ENCODE measurements at regions not wholly inside any gene's neighbourhood (a gene's known extent, or its start where the extent isn't known, plus 50 kb on each side); places are given as distances from the start of the nearest gene placed in this dataset.

- H3K4me3 Mint-ChIP-seq: no peak overlapping the region
- peaks cover 13% of the 10 kb centered on the region for H3K36me3 Mint-ChIP-seq
- TF ChIP-seq CTCF (IDR thresholded peaks at IDR 0.05): no peak
- Histone ChIP-seq H3K36me3 (ENCODE audit: control insufficient read depth, insufficient read depth, low read length) (no peaks in the 10 kb centered on the region), H3K27me3 (ENCODE audit: control insufficient read depth, insufficient read depth, low read length) (no peaks in the 10 kb centered on the region), H3K9me3 (ENCODE audit: control insufficient read depth, insufficient read depth, low read length) (no peaks in the 10 kb centered on the region), H3K4me1 (ENCODE audit: control insufficient read depth, insufficient read depth, low read length) (no peaks in the 10 kb centered on the region), H3K27ac (ENCODE audit: low read length) (no peak overlapping the region), H3K4me3 (ENCODE audit: low read length) (no peak overlapping the region)
- H3K9me3 Mint-ChIP-seq: peaks cover 0 to 8% of the 10 kb centered on the region in 2 donors
- WGBS (ENCODE audit: insufficient coverage): 89% methylated on average over 8 of the region's 8 CpGs
- DNase-seq (no peak), ATAC-seq (peak in 1 of 3 donors; percentile 14)
- H3K27ac Mint-ChIP-seq: no peak overlapping the region
- intact Hi-C loops (cut with micrococcal nuclease): no loop called here
- no peaks in the 10 kb centered on the region for H3K4me1 Mint-ChIP-seq
- H3K27me3 Mint-ChIP-seq (ENCODE audit: low read depth in 2 of 2): peaks cover 0 to 4% of the 10 kb centered on the region in 2 donors
Observed at GRCh38 chr10:44439239-44439957, 54.5 kb upstream of the CXCL12 start.

DNA sequence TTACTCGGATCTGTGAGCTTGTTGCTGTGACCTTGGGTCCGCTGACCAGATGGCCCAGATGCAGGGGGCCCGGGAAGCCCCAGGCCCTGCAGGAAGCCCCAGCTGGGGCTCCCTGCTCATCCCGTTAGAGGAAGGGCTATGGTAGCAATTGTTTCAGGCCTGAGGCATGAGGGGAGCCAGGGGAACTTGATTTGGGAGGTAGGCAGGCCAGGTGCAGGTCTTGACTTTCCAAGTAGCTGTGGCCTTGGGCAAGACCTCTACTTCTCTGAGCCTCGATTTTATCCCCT, 55.0 kb upstream of the CXCL12 start:
- Mint-ChIP-seq H3K36me3 (peaks cover 15% of the 10 kb centered on the region), H3K27ac (no peak overlapping the region), H3K4me1 (no peaks in the 10 kb centered on the region), H3K9me3 (peaks cover 2 to 9% of the 10 kb centered on the region in 2 donors), H3K27me3 (ENCODE audit: low read depth in 2 of 2) (peaks cover 0 to 4% of the 10 kb centered on the region in 2 donors), H3K4me3 (no peak overlapping the region)
- intact Hi-C loops (cut with micrococcal nuclease): no loop called here
- no peak for TF ChIP-seq CTCF (IDR thresholded peaks at IDR 0.05)
- Histone ChIP-seq H3K4me3 (ENCODE audit: low read length) (no peak overlapping the region), H3K27ac (ENCODE audit: low read length) (no peak overlapping the region), H3K27me3 (ENCODE audit: control insufficient read depth, insufficient read depth, low read length) (no peaks in the 10 kb centered on the region), H3K36me3 (ENCODE audit: control insufficient read depth, insufficient read depth, low read length) (no peaks in the 10 kb centered on the region), H3K9me3 (ENCODE audit: control insufficient read depth, insufficient read depth, low read length) (no peaks in the 10 kb centered on the region), H3K4me1 (ENCODE audit: control insufficient read depth, insufficient read depth, low read length) (no peaks in the 10 kb centered on the region)
- no peak for ATAC-seq
- 79% methylated on average over 5 of the region's 5 CpGs for WGBS (ENCODE audit: insufficient coverage)
- DNase-seq: no peak

DNA sequence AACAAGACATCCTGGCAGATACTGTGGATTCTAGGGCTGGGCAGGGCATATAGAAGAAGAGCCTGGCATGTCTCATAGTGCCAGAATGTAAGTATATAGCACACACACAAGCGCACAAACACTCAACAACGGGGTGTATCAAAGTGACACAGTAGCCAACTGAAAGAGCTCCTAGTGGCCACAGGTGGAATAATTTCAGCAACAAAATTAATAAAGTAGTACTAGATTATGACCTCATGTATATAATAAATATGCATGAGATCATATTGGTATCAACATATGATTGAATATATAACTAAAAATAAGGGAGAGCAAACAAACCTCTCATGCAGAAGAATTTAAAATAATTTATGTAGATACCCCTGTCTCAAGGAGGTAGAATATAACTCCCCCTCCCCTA, 72.4 kb upstream of the CXCL12 start:
- Histone ChIP-seq H3K9me3 (ENCODE audit: control insufficient read depth, insufficient read depth, low read length) (peaks cover 3% of the 10 kb centered on the region), H3K27ac (ENCODE audit: low read length) (no peak overlapping the region), H3K36me3 (ENCODE audit: control insufficient read depth, insufficient read depth, low read length) (no peaks in the 10 kb centered on the region), H3K4me1 (ENCODE audit: control insufficient read depth, insufficient read depth, low read length) (no peaks in the 10 kb centered on the region), H3K27me3 (ENCODE audit: control insufficient read depth, insufficient read depth, low read length) (no peaks in the 10 kb centered on the region), H3K4me3 (ENCODE audit: low read length) (no peak overlapping the region)
- no peak for TF ChIP-seq CTCF (IDR thresholded peaks at IDR 0.05)
- DNase-seq (no peak), ATAC-seq (no peak)
- Mint-ChIP-seq H3K36me3 (no peaks in the 10 kb centered on the region), H3K4me3 (no peak overlapping the region), H3K4me1 (no peaks in the 10 kb centered on the region), H3K27me3 (ENCODE audit: low read depth in 2 of 2) (peaks cover 0 to 8% of the 10 kb centered on the region in 2 donors), H3K27ac (no peak overlapping the region), H3K9me3 (peaks cover 2 to 3% of the 10 kb centered on the region in 2 donors)
- WGBS (ENCODE audit: insufficient coverage): 100% methylated on average over 2 of the region's 2 CpGs
- intact Hi-C loops (cut with micrococcal nuclease): no loop called here

Measured in natural killer cell (primary cell).